Amniotic stem cell (primary cell): ENCODE measurements at regions not wholly inside any gene's neighbourhood (a gene's known extent, or its start where the extent isn't known, plus 50 kb on each side); places are given as distances from the start of the nearest gene placed in this dataset.

Source experiments
- DNase-seq: peaks from one replicate; lab custom pipeline; 2025; lab: John Stamatoyannopoulos, UW

- DNase-seq = no peak
Observed at GRCh38 chr2:240284503-240285259, 144.2 kb upstream of the OTOS start.

GRCh38 chr2:240285725-240286124 lies 145.3 kb upstream of the OTOS start:
- no peak for DNase-seq

GRCh38 chr2:240286596-240286995 lies 146.1 kb upstream of the OTOS start:
- no peak for DNase-seq

- no peak for DNase-seq
Observed at GRCh38 chr2:240287011-240287410, 146.6 kb upstream of the OTOS start.

GRCh38 chr2:240287496-240288086 lies 147.1 kb upstream of the OTOS start:
- DNase-seq = no peak

- DNase-seq = no peak
Observed at GRCh38 chr2:240288087-240288521, 147.4 kb upstream of the GPC1 start.

GRCh38 chr2:240289701-240290431 lies 145.6 kb upstream of the GPC1 start:
- no peak for DNase-seq

GRCh38 chr2:240290432-240291336 lies 144.8 kb upstream of the GPC1 start:
- DNase-seq = no peak

GRCh38 chr2:240291337-240292034 lies 144.0 kb upstream of the GPC1 start:
- DNase-seq = no peak

GRCh38 chr2:240292035-240292574 lies 143.4 kb upstream of the GPC1 start:
- DNase-seq = no peak

GRCh38 chr2:240292619-240293525 lies 142.6 kb upstream of the GPC1 start:
- DNase-seq = no peak

- no peak for DNase-seq
Observed at GRCh38 chr2:240293557-240294461, 141.7 kb upstream of the GPC1 start.

GRCh38 chr2:240294514-240294913 lies 140.9 kb upstream of the GPC1 start:
- DNase-seq = no peak

- no peak for DNase-seq
Observed at GRCh38 chr2:240295256-240296103, 140.0 kb upstream of the GPC1 start.

- no peak for DNase-seq
Observed at GRCh38 chr2:240296104-240296406, 139.4 kb upstream of the GPC1 start.

GRCh38 chr2:240296476-240297255 lies 138.8 kb upstream of the GPC1 start:
- no peak for DNase-seq
